OCI-LY3 (cell line): ENCODE measurements at regions not wholly inside any gene's neighbourhood (a gene's known extent, or its start where the extent isn't known, plus 50 kb on each side); places are given as distances from the start of the nearest gene placed in this dataset.

Experiments used
- EZH2phosphoT487 ChIP-seq: fragments of 200-600 bp; shearing (Covaris generic); IDR thresholded peaks from 2 replicates; pipeline ENCODE4 v1.6.1; 2018; ENCODE audit warnings: antibody characterized with exemption, mixed run types, low read depth
- TF ChIP-seq, protein P1 (sequence below): fragments of 200-600, 300-600 bp; sonication (generic); IDR thresholded peaks from 2 replicates; pipeline ENCODE4 v1.5.1; 2014; ENCODE audit warnings: antibody characterized with exemption, low read length, low read depth

DNA sequence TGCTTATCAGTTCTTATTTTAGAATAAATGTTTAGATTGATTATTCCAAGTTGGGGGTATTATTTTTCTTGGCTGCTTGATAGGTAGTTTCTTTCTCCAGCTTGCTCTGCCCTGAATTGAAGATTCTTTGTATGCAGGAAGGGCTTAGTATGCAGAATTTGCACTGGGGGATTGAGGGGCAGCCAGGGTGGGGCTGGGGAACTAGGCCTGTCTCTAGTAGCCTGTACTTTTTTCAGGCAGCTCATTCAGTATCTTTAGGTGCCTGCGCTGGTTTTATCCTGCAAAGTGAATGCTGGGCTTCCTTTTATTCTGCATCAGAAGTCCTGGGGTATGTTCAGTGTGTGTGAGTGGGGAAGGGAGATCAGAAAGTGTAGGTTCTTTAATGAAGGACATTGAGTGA, 228.3 kb upstream of the ELL2 start:
- TF ChIP-seq, protein P1, sequence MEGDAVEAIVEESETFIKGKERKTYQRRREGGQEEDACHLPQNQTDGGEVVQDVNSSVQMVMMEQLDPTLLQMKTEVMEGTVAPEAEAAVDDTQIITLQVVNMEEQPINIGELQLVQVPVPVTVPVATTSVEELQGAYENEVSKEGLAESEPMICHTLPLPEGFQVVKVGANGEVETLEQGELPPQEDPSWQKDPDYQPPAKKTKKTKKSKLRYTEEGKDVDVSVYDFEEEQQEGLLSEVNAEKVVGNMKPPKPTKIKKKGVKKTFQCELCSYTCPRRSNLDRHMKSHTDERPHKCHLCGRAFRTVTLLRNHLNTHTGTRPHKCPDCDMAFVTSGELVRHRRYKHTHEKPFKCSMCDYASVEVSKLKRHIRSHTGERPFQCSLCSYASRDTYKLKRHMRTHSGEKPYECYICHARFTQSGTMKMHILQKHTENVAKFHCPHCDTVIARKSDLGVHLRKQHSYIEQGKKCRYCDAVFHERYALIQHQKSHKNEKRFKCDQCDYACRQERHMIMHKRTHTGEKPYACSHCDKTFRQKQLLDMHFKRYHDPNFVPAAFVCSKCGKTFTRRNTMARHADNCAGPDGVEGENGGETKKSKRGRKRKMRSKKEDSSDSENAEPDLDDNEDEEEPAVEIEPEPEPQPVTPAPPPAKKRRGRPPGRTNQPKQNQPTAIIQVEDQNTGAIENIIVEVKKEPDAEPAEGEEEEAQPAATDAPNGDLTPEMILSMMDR: no peak
- no peak for TF ChIP-seq EZH2phosphoT487
